ENCODE measurements at regions not wholly inside any gene's neighbourhood (a gene's known extent, or its start where the extent isn't known, plus 50 kb on each side); places are given as distances from the start of the nearest gene placed in this dataset.

- Mint-ChIP-seq H3K9me3 (no peaks in the 10 kb centered on the region), H3K27me3 (ENCODE audit: low read depth) (peaks cover 8% of the 10 kb centered on the region; the same call in 1 of the 2 replicates), H3K4me1 (no peaks in the 10 kb centered on the region; the same call in 1 of the 2 replicates), H3K27ac (no peak overlapping the region), H3K36me3 (no peaks in the 10 kb centered on the region), H3K4me3 (no peak overlapping the region)
- POLR2A ChIA-PET = no interaction called here
- CTCF ChIA-PET = no interaction called here
- ATAC-seq = peak; percentile 58
- TF ChIP-seq ZNF416 (CRISPR knock-in tag; IDR thresholded peaks at IDR 0.05) = no peak
- no peak for TF ChIP-seq RORB (CRISPR knock-in tag; IDR thresholded peaks at IDR 0.05)
- no peak for DNase-seq (ENCODE audit: low spot score)
These were observed 1062.3 kb upstream of the CDH10 start for GRCh38 chr5:25707093-25707492.

GRCh38 chr5:25701936-25702335, 1057.2 kb upstream of the CDH10 start:
- TF ChIP-seq ZBTB43 (CRISPR knock-in tag; IDR thresholded peaks at IDR 0.05) (no peak), CREM (CRISPR knock-in tag; IDR thresholded peaks at IDR 0.05) (no peak), MLX (CRISPR knock-in tag; IDR thresholded peaks at IDR 0.05) (no peak)
- DNase-seq (ENCODE audit: low spot score) = no peak
- no peaks in the 10 kb centered on the region for H3K27me3 Mint-ChIP-seq (ENCODE audit: low read depth)
- no peaks in the 10 kb centered on the region for H3K9me3 Mint-ChIP-seq
- no peak for ATAC-seq
- H3K36me3 Mint-ChIP-seq = no peaks in the 10 kb centered on the region
- no peak overlapping the region for H3K4me3 Mint-ChIP-seq
- no peak overlapping the region for H3K27ac Mint-ChIP-seq
- ChIA-PET POLR2A (no interaction called here), CTCF (interaction anchor here (1.1 kb wide), 1 partner anchor 132 kb away, joined by 3 read pairs; no protein-coding TSS in a partner anchor)
- no peaks in the 10 kb centered on the region for H3K4me1 Mint-ChIP-seq

- no peaks in the 10 kb centered on the region for H3K9me3 Mint-ChIP-seq
- H3K4me1 Mint-ChIP-seq = no peaks in the 10 kb centered on the region
- no peaks in the 10 kb centered on the region for H3K27me3 Mint-ChIP-seq (ENCODE audit: low read depth)
- no peaks in the 10 kb centered on the region for H3K36me3 Mint-ChIP-seq
- CTCF ChIA-PET = interaction anchor here (1.2 kb wide), 1 partner anchor 315 kb away, joined by 4 read pairs; no protein-coding TSS in a partner anchor
- TF ChIP-seq CDX4 (CRISPR knock-in tag; IDR thresholded peaks at IDR 0.05; ENCODE audit: borderline replicate concordance) = no peak
- no peak for TF ChIP-seq ATF2 (CRISPR knock-in tag; IDR thresholded peaks at IDR 0.05; ENCODE audit: borderline replicate concordance, low read depth)
- no peak for TF ChIP-seq JUN (CRISPR knock-in tag; IDR thresholded peaks at IDR 0.05)
- TF ChIP-seq CREB1 (CRISPR knock-in tag; IDR thresholded peaks at IDR 0.05) = no peak
- TF ChIP-seq RELA (CRISPR knock-in tag; IDR thresholded peaks at IDR 0.05; ENCODE audit: borderline replicate concordance) = no peak
- TF ChIP-seq JAZF1 (CRISPR knock-in tag; IDR thresholded peaks at IDR 0.05) = no peak
- no peak for TF ChIP-seq PRRX2 (CRISPR knock-in tag; IDR thresholded peaks at IDR 0.05)
- TF ChIP-seq SP1 (CRISPR knock-in tag; conservative IDR thresholded peaks at IDR 0.05) = no peak
- TF ChIP-seq AFF4 (CRISPR knock-in tag; IDR thresholded peaks at IDR 0.05; ENCODE audit: borderline replicate concordance) = no peak
- TF ChIP-seq TCF7 (CRISPR knock-in tag; IDR thresholded peaks at IDR 0.05; ENCODE audit: low read depth) = no peak
- H3K27ac Mint-ChIP-seq = no peak overlapping the region
- H3K4me3 Mint-ChIP-seq = no peak overlapping the region
- POLR2A ChIA-PET = no interaction called here
- DNase-seq (ENCODE audit: low spot score) = no peak
- no peak for ATAC-seq
These were observed 1050.0 kb upstream of the CDH10 start for GRCh38 chr5:25694801-25695200.

All from WTC11 (cell line).